ENCODE measurements at regions not wholly inside any gene's neighbourhood (a gene's known extent, or its start where the extent isn't known, plus 50 kb on each side); places are given as distances from the start of the nearest gene placed in this dataset.

- TF ChIP-seq, protein P1, sequence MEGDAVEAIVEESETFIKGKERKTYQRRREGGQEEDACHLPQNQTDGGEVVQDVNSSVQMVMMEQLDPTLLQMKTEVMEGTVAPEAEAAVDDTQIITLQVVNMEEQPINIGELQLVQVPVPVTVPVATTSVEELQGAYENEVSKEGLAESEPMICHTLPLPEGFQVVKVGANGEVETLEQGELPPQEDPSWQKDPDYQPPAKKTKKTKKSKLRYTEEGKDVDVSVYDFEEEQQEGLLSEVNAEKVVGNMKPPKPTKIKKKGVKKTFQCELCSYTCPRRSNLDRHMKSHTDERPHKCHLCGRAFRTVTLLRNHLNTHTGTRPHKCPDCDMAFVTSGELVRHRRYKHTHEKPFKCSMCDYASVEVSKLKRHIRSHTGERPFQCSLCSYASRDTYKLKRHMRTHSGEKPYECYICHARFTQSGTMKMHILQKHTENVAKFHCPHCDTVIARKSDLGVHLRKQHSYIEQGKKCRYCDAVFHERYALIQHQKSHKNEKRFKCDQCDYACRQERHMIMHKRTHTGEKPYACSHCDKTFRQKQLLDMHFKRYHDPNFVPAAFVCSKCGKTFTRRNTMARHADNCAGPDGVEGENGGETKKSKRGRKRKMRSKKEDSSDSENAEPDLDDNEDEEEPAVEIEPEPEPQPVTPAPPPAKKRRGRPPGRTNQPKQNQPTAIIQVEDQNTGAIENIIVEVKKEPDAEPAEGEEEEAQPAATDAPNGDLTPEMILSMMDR (IDR thresholded peaks at IDR 0.05; ENCODE audit: low read depth, low read length), result no peak
- TF ChIP-seq POLR2A (IDR thresholded peaks at IDR 0.05; ENCODE audit: extremely low read depth, insufficient read length) (no peak), MYC (IDR thresholded peaks at IDR 0.05; ENCODE audit: low read depth, low read length) (no peak)
- TF ChIP-seq, protein P2, sequence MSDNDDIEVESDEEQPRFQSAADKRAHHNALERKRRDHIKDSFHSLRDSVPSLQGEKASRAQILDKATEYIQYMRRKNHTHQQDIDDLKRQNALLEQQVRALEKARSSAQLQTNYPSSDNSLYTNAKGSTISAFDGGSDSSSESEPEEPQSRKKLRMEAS (IDR thresholded peaks at IDR 0.05; ENCODE audit: low read depth, low read length), result no peak
These were observed 662.9 kb upstream of the TBL1XR1 start for GRCh38 chr3:177860184-177860583.
